ENCODE measurements at regions not wholly inside any gene's neighbourhood (a gene's known extent, or its start where the extent isn't known, plus 50 kb on each side); places are given as distances from the start of the nearest gene placed in this dataset.

DNA sequence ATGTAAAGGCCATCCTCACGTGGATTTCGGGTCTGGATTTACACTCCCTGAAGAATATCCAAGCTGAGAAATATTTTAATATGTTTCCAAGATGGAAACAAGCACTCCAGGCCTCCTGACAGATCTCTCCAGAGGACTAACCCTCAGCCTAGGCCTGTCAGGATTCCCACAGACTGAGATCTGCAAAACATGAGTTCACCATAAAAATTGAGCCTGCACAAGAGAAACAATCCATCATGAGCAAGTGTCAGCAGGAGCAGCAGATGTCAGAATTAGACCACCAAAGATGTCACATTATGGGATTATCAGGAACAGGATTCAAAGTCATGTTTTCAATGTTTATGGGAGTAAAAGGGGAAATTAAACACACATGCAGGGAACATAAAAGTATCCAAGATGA, 191.3 kb downstream of the TFCP2L1 start:
- ChIA-PET CTCF (interaction anchor here (0.6 to 5.5 kb wide), 7 partner anchors 9 to 397 kb away, joined by 3 to 102 read pairs (median 5); no protein-coding TSS in a partner anchor), POLR2A (no interaction called here)
- Histone ChIP-seq H3K9me3 (ENCODE audit: control insufficient read depth, insufficient read depth, low read length) (peaks cover 7% of the 10 kb centered on the region), H3K27ac (ENCODE audit: low read depth, low read length) (no peak overlapping the region), H3K27me3 (ENCODE audit: control insufficient read depth, insufficient read depth, low read length) (peaks cover 40% of the 10 kb centered on the region), H3K4me3 (ENCODE audit: low read depth, low read length) (no peak overlapping the region)
- no peak for DNase-seq (ENCODE audit: low read depth, low spot score)
- TF ChIP-seq, protein P1, sequence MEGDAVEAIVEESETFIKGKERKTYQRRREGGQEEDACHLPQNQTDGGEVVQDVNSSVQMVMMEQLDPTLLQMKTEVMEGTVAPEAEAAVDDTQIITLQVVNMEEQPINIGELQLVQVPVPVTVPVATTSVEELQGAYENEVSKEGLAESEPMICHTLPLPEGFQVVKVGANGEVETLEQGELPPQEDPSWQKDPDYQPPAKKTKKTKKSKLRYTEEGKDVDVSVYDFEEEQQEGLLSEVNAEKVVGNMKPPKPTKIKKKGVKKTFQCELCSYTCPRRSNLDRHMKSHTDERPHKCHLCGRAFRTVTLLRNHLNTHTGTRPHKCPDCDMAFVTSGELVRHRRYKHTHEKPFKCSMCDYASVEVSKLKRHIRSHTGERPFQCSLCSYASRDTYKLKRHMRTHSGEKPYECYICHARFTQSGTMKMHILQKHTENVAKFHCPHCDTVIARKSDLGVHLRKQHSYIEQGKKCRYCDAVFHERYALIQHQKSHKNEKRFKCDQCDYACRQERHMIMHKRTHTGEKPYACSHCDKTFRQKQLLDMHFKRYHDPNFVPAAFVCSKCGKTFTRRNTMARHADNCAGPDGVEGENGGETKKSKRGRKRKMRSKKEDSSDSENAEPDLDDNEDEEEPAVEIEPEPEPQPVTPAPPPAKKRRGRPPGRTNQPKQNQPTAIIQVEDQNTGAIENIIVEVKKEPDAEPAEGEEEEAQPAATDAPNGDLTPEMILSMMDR (IDR thresholded peaks at IDR 0.05; ENCODE audit: low read depth, low read length), result no peak

DNA sequence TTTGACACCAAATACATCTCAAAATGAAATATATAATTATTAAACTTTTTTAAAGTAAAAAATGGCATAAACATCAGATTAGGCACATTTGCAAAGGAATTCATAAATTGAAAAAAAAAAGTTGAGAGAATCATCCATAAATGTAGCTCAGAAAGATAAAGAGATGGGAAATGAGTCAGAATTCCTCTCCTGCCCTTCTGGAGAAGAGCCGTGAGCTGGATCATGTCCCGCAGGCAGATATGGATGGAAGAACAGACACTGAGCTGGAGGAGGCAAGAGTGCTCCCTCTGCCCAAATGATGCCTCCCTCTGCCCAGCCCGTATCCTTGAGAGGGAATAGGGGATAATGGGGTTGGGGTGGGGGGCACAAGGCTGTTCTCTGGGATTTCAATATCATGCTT, 190.9 kb downstream of the TFCP2L1 start:
- POLR2A ChIA-PET, result no interaction called here
- no peak overlapping the region for H3K27ac ChIP-seq (ENCODE audit: low read depth, low read length)
- CTCF ChIA-PET, result interaction anchor here (0.6 to 5.5 kb wide), 6 partner anchors 10 to 398 kb away, joined by 3 to 102 read pairs (median 5); no protein-coding TSS in a partner anchor
- no peak overlapping the region for H3K4me3 ChIP-seq (ENCODE audit: low read depth, low read length)
- peaks cover 7% of the 10 kb centered on the region for H3K9me3 ChIP-seq (ENCODE audit: control insufficient read depth, insufficient read depth, low read length)
- no peak for DNase-seq (ENCODE audit: low read depth, low spot score)
- TF ChIP-seq, protein P1 (IDR thresholded peaks at IDR 0.05; ENCODE audit: low read depth, low read length), result no peak
- H3K27me3 ChIP-seq (ENCODE audit: control insufficient read depth, insufficient read depth, low read length), result peaks cover 36% of the 10 kb centered on the region

DNA sequence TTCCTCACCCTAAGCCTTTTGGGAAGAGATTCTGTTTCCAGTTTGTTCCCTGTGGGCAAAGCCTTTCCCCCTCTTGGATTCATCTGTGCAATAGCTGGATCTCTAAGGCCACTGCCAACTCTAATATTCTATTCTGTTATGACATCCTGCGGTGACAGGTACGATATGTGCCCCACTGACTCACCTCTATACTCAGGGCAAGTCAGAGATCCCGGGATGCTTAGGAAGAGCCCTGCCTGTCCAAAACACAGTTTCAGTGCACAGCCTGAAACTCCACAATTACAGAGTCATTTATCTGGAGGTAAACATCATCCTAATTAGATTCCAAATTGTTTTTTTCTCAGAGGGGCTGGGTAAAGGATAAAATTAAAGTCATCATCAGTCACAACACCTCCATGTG, 190.2 kb downstream of the TFCP2L1 start:
- no peak overlapping the region for H3K27ac ChIP-seq (ENCODE audit: low read depth, low read length)
- H3K27me3 ChIP-seq (ENCODE audit: control insufficient read depth, insufficient read depth, low read length), result peaks cover 40% of the 10 kb centered on the region
- CTCF ChIA-PET, result interaction anchor here (0.6 to 5.5 kb wide), 14 partner anchors 10 to 1772 kb away, joined by 3 to 102 read pairs (median 3); no protein-coding TSS in a partner anchor
- no peak for DNase-seq (ENCODE audit: low read depth, low spot score)
- POLR2A ChIA-PET, result interaction anchor here (0.7 to 1.1 kb wide), 2 partner anchors 436 to 663 kb away, joined by 3 to 10 read pairs; partner anchors contain the start of gene RNU4ATAC
- peaks cover 7% of the 10 kb centered on the region for H3K9me3 ChIP-seq (ENCODE audit: control insufficient read depth, insufficient read depth, low read length)
- H3K4me3 ChIP-seq (ENCODE audit: low read depth, low read length), result no peak overlapping the region
- TF ChIP-seq, protein P1 (IDR thresholded peaks at IDR 0.05; ENCODE audit: low read depth, low read length), result no peak

DNA sequence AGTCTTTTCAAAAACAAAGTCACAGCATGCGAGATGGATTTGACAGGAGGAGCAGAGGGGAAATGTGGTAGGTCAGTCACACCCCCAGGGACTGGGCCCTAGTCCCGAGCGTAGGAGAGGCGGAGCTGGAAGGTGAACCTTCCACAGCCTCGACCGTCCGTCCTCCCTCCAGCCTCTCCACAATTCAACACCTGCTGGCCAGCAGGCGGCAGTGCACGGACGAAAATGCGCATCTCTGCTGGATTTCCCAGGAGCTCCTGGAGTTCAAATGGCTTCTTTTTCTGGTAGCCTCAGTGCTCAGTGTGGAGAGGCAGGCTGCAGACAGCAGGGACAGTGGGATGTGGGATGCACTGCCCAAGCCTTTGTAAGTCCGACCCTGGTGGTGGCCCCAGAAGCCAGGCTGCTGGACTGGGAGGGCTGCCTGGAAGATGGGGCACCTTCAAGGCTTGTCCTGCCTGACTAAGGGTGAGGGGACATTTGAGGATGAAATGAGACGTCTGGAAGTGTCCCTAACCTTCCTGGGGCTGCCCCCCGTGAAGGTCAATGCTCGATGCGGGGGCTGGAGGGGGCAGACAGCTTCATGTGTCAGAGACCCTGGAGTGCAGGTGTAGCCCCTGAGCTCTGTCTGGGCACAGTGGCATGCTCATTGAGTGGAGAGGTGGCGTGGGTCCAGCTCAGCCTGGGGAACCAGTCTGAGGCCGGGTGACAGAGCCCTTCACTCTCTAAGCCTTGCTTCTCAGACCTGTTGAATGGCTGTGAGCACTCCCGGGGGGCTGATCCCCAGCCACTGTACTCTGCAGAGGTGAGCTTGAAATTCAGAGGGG, 189.5 kb downstream of the TFCP2L1 start:
- no peak for DNase-seq (ENCODE audit: low read depth, low spot score)
- Histone ChIP-seq H3K4me3 (ENCODE audit: low read depth, low read length) (no peak overlapping the region), H3K27me3 (ENCODE audit: control insufficient read depth, insufficient read depth, low read length) (peaks cover 37% of the 10 kb centered on the region), H3K27ac (ENCODE audit: low read depth, low read length) (no peak overlapping the region), H3K9me3 (ENCODE audit: control insufficient read depth, insufficient read depth, low read length) (peaks cover 7% of the 10 kb centered on the region)
- TF ChIP-seq, protein P1 (IDR thresholded peaks at IDR 0.05; ENCODE audit: low read depth, low read length), result peak; percentile 80
- ChIA-PET POLR2A (interaction anchor here (0.7 to 1.1 kb wide), 2 partner anchors 435 to 663 kb away, joined by 3 to 10 read pairs; partner anchors contain the start of gene RNU4ATAC), CTCF (interaction anchor here (0.6 to 5.5 kb wide), 15 partner anchors 8 to 1773 kb away, joined by 3 to 102 read pairs (median 3); no protein-coding TSS in a partner anchor)

DNA sequence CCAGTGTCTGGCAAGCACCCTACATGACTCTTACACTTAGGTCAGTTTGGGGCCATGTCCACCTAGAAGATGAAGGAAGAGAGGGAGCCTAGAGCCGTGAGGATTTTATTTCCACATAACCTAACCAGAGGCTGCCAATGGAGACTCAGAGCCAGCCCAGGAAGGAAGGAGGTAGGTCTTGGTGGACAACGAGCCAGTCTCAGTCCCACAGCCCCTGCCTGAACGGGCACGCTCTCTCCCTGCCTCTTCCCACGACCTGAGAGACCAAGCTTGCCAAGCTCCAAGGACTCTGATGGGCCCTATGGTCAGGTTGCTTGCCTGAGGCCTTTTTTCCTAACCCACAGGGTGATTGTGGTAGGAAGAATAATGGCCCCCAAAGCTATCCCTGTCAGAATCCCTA, 188.4 kb downstream of the TFCP2L1 start:
- peaks cover 7% of the 10 kb centered on the region for H3K9me3 ChIP-seq (ENCODE audit: control insufficient read depth, insufficient read depth, low read length)
- DNase-seq (ENCODE audit: low read depth, low spot score), result no peak
- ChIA-PET CTCF (interaction anchor here (1.9 to 5.5 kb wide), 3 partner anchors 12 to 260 kb away, joined by 6 to 102 read pairs (median 7); no protein-coding TSS in a partner anchor), POLR2A (no interaction called here)
- H3K27ac ChIP-seq (ENCODE audit: low read depth, low read length), result no peak overlapping the region
- no peak overlapping the region for H3K4me3 ChIP-seq (ENCODE audit: low read depth, low read length)
- TF ChIP-seq, protein P1 (IDR thresholded peaks at IDR 0.05; ENCODE audit: low read depth, low read length), result no peak
- peaks cover 36% of the 10 kb centered on the region for H3K27me3 ChIP-seq (ENCODE audit: control insufficient read depth, insufficient read depth, low read length)

All from AG04450 (cell line).